ENCODE measurements at regions not wholly inside any gene's neighbourhood (a gene's known extent, or its start where the extent isn't known, plus 50 kb on each side); places are given as distances from the start of the nearest gene placed in this dataset.
"Not testable (repeated sequence)": the region's sequence is repeated elsewhere in the genome, so short reads cannot be mapped to it uniquely, and the experiment has no call there.

DNA sequence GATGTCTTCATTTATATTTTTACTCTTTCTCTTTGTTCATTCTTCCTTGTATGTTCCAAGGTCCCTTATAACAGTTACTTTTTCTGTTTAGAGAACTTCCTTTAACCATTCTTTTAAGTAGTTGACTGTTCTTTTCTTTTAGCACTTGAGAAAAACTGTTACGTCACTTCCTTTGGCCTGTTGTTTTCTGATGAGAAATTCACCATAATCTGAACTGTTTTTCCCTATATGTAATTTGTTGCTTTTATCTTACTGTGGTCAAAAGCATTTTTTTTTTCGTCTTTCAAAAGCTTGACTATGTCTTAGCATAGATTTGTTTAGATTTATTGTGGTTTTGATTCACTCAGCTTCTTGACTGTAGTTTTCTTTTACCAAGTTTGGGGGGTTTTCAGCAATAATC is 1660.3 kb upstream of the PCDH10 start:
- TF ChIP-seq EZH2 (IDR thresholded peaks at IDR 0.05; ENCODE audit: insufficient read depth, poor library complexity, severe bottlenecking) (no peak), EZH2phosphoT487 (IDR thresholded peaks at IDR 0.05; ENCODE audit: insufficient read depth, low read depth) (no peak)
- Histone ChIP-seq H3K4me2 (ENCODE audit: unreplicated experiment) (no peak overlapping the region), H3K27ac (no peak overlapping the region), H3K4me1 (ENCODE audit: insufficient read depth) (no peaks in the 10 kb centered on the region), H3K36me3 (ENCODE audit: low read depth) (no peaks in the 10 kb centered on the region), H3F3A (ENCODE audit: insufficient read depth) (no peaks in the 10 kb centered on the region), H3K9ac (no peak overlapping the region), H4K20me1 (ENCODE audit: insufficient read depth) (no peaks in the 10 kb centered on the region), H3K9me2 (ENCODE audit: insufficient read depth) (no peaks in the 10 kb centered on the region), H3K4me3 (no peak overlapping the region), H3K79me2 (ENCODE audit: insufficient read depth) (no peaks in the 10 kb centered on the region), H3K9me3 (ENCODE audit: low read depth) (no peaks in the 10 kb centered on the region), H2AFZ (no peak overlapping the region), H3K27me3 (replicated peaks; ENCODE audit: insufficient read depth) (no peaks in the 10 kb centered on the region)
- in situ Hi-C loops (cut with MboI): no loop called here
- DNase-seq: no peak
- WGBS, 2 experiments (ENCODE audit: low coverage in 1 of 2, low lambda C conversion rate in 2 of 2, missing lambda C conversion rate in 2 of 2): 12 to 23% methylated on average over 2 of the region's 2 CpGs

DNA sequence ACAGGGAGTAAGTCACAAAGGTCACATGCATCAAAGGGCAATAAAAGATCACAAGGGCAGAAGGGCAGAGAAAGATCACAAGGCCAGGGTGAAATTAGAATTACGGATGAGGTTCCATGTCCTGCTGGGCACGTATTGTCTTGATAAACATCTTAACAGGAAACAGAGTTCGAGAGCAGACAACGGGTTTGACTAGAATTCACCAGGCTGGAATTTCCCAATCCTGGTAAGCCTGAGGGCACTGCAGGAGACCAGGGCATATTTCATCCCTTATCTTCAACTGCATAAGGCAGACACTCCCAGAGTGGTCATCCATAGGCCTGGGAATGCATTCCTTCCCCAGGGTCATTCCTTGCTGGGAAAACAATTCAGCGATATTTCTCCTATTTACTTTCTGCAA is 1652.9 kb upstream of the PCDH10 start:
- H3K9me3 ChIP-seq (ENCODE audit: low read depth); H3K9ac ChIP-seq; H3K36me3 ChIP-seq (ENCODE audit: low read depth); H3K27ac ChIP-seq; in situ Hi-C loops (cut with MboI); H3K4me2 ChIP-seq (ENCODE audit: unreplicated experiment); DNase-seq; H3F3A ChIP-seq (ENCODE audit: insufficient read depth); H3K4me1 ChIP-seq (ENCODE audit: insufficient read depth); H3K79me2 ChIP-seq (ENCODE audit: insufficient read depth); H2AFZ ChIP-seq; H3K27me3 ChIP-seq (replicated peaks; ENCODE audit: insufficient read depth); H3K4me3 ChIP-seq; H3K9me2 ChIP-seq (ENCODE audit: insufficient read depth); H4K20me1 ChIP-seq (ENCODE audit: insufficient read depth): not testable (repeated sequence)
- 16 to 28% methylated on average over 5 of the region's 5 CpGs for WGBS, 2 experiments (ENCODE audit: low coverage in 1 of 2, low lambda C conversion rate in 2 of 2, missing lambda C conversion rate in 2 of 2)

- TF ChIP-seq EZH2phosphoT487 (IDR thresholded peaks at IDR 0.05; ENCODE audit: insufficient read depth, low read depth) (no peak), EZH2 (IDR thresholded peaks at IDR 0.05; ENCODE audit: insufficient read depth, poor library complexity, severe bottlenecking) (no peak)
- DNase-seq: peak; percentile 1
- H3K36me3 ChIP-seq (ENCODE audit: low read depth): no peaks in the 10 kb centered on the region
- H3K9me3 ChIP-seq (ENCODE audit: low read depth): no peaks in the 10 kb centered on the region
- H3K27ac ChIP-seq: no peak overlapping the region
- no peaks in the 10 kb centered on the region for H3K9me2 ChIP-seq (ENCODE audit: insufficient read depth)
- no peaks in the 10 kb centered on the region for H3K4me1 ChIP-seq (ENCODE audit: insufficient read depth)
- H3K27me3 ChIP-seq (replicated peaks; ENCODE audit: insufficient read depth): no peaks in the 10 kb centered on the region
- H2AFZ ChIP-seq: no peak overlapping the region
- WGBS, 2 experiments (ENCODE audit: low coverage in 1 of 2, low lambda C conversion rate in 2 of 2, missing lambda C conversion rate in 2 of 2): 3 to 5% methylated on average over 9 to 10 of the region's 10 CpGs
- no peaks in the 10 kb centered on the region for H3F3A ChIP-seq (ENCODE audit: insufficient read depth)
- H3K4me3 ChIP-seq: no peak overlapping the region
- H3K9ac ChIP-seq: no peak overlapping the region
- H3K79me2 ChIP-seq (ENCODE audit: insufficient read depth): no peaks in the 10 kb centered on the region
- no peaks in the 10 kb centered on the region for H4K20me1 ChIP-seq (ENCODE audit: insufficient read depth)
- H3K4me2 ChIP-seq (ENCODE audit: unreplicated experiment): no peak overlapping the region
- in situ Hi-C loops (cut with MboI): no loop called here
These were observed 1649.8 kb upstream of the PCDH10 start for GRCh38 chr4:131499141-131499873.

DNA sequence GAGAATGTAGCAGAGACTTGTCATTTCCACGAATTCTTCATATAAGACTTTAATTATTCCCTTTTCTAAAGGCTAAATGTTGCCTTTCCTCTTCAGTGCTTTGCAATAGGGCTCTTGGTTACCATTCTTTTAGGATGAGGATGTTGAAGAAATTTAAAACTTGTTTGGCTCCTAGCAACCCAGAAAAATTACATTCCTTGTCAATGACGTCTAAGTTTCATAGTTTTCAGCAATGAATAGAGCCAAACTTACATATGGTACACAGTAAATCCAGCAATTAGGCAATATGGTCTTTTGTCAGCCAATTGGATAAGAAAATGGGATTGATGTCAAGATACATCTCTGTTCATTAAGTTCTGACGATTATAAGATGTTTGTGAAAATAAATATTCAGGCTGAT is 1639.6 kb upstream of the PCDH10 start:
- Histone ChIP-seq H3K4me1 (ENCODE audit: insufficient read depth) (no peaks in the 10 kb centered on the region), H4K20me1 (ENCODE audit: insufficient read depth) (no peaks in the 10 kb centered on the region), H3K27me3 (replicated peaks; ENCODE audit: insufficient read depth) (no peaks in the 10 kb centered on the region), H3K9me2 (ENCODE audit: insufficient read depth) (no peaks in the 10 kb centered on the region), H3K4me2 (ENCODE audit: unreplicated experiment) (no peak overlapping the region), H3K36me3 (ENCODE audit: low read depth) (no peaks in the 10 kb centered on the region), H3K4me3 (no peak overlapping the region), H3K9me3 (ENCODE audit: low read depth) (peaks cover 3% of the 10 kb centered on the region), H2AFZ (no peak overlapping the region), H3K79me2 (ENCODE audit: insufficient read depth) (no peaks in the 10 kb centered on the region), H3K9ac (no peak overlapping the region), H3F3A (ENCODE audit: insufficient read depth) (no peaks in the 10 kb centered on the region), H3K27ac (no peak overlapping the region)
- WGBS, 2 experiments (ENCODE audit: low coverage in 1 of 2, low lambda C conversion rate in 2 of 2, missing lambda C conversion rate in 2 of 2): 1 to 3% methylated on average over 3 of the region's 3 CpGs
- DNase-seq: no peak
- in situ Hi-C loops (cut with MboI): no loop called here
- TF ChIP-seq EZH2 (IDR thresholded peaks at IDR 0.05; ENCODE audit: insufficient read depth, poor library complexity, severe bottlenecking) (no peak), EZH2phosphoT487 (IDR thresholded peaks at IDR 0.05; ENCODE audit: insufficient read depth, low read depth) (no peak)

DNA sequence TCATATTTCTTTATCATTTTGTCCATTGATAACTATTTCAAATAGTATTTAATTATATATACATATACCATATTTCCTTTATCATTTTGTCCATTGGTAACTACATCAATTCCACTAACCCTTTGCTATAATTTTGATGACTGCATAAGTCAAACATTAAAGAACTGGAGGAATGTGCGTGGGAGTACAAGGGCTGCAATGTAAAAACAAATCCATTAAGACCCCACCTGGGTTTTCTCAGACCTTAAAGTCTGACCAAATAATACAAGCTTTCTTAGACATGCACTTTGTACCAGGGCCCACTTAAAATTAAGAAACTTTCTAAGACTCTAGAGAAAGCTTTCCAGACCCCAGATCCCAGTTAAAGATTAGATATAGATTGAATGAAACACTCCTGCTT is 1622.4 kb upstream of the PCDH10 start:
- Histone ChIP-seq H3K9me3 (ENCODE audit: low read depth) (peaks cover 3% of the 10 kb centered on the region), H3K4me3 (no peak overlapping the region), H4K20me1 (ENCODE audit: insufficient read depth) (no peaks in the 10 kb centered on the region), H3K4me1 (ENCODE audit: insufficient read depth) (no peaks in the 10 kb centered on the region), H2AFZ (no peak overlapping the region), H3K27ac (no peak overlapping the region), H3K27me3 (replicated peaks; ENCODE audit: insufficient read depth) (no peaks in the 10 kb centered on the region), H3K9me2 (ENCODE audit: insufficient read depth) (no peaks in the 10 kb centered on the region), H3K79me2 (ENCODE audit: insufficient read depth) (no peaks in the 10 kb centered on the region), H3K4me2 (ENCODE audit: unreplicated experiment) (no peak overlapping the region), H3K9ac (no peak overlapping the region), H3F3A (ENCODE audit: insufficient read depth) (no peaks in the 10 kb centered on the region), H3K36me3 (ENCODE audit: low read depth) (no peaks in the 10 kb centered on the region)
- TF ChIP-seq EZH2 (IDR thresholded peaks at IDR 0.05; ENCODE audit: insufficient read depth, poor library complexity, severe bottlenecking) (no peak), EZH2phosphoT487 (IDR thresholded peaks at IDR 0.05; ENCODE audit: insufficient read depth, low read depth) (no peak)
- WGBS, 2 experiments (ENCODE audit: low coverage in 1 of 2, low lambda C conversion rate in 2 of 2, missing lambda C conversion rate in 2 of 2): 8 to 10% methylated on average over 1 of the region's 1 CpG
- DNase-seq: no peak
- in situ Hi-C loops (cut with MboI): no loop called here

Data from GM23248 (cell line).